Suprapubic skin (tissue), 4 donors: ENCODE measurements at regions not wholly inside any gene's neighbourhood (a gene's known extent, or its start where the extent isn't known, plus 50 kb on each side); places are given as distances from the start of the nearest gene placed in this dataset.

ENCODE experiments used
- DNase-seq, 2 donors: peaks; one replicate each; pipeline ENCODE4 v3.0.0-alpha.2; 2019; ENCODE audit warnings: low spot score in 2 of 2
- H3K27ac ChIP-seq: fragments of 200-600 bp; sonication (generic); one replicate; pipeline ENCODE4 v1.5.1; 2019
- H3K27me3 ChIP-seq: fragments of 200-600 bp; sonication (generic); one replicate; pipeline ENCODE4 v1.5.1; 2019
- H3K36me3 ChIP-seq: fragments of 200-600 bp; sonication (generic); one replicate; pipeline ENCODE4 v1.5.1; 2019
- H3K4me1 ChIP-seq: fragments of 200-600 bp; sonication (generic); one replicate; pipeline ENCODE4 v1.5.1; 2019
- H3K4me3 ChIP-seq: fragments of 200-600 bp; sonication (generic); one replicate; pipeline ENCODE4 v1.5.1; 2019; ENCODE audit warnings: mild to moderate bottlenecking
- H3K9me3 ChIP-seq: fragments of 200-600 bp; sonication (generic); one replicate; pipeline ENCODE4 v1.5.1; 2019
- EP300 ChIP-seq: sonication (generic); formaldehyde crosslinking; IDR thresholded peaks from one replicate; pipeline ENCODE4 v1.6.1; 2017; ENCODE audit warnings: antibody characterized with exemption
- POLR2A ChIP-seq, 2 donors: fragments of 450-650 bp; IDR thresholded peaks; one replicate each; pipeline ENCODE4 v1.6.1; 2017; ENCODE audit warnings: antibody characterized with exemption in 2 of 2, mild to moderate bottlenecking in 2 of 2, moderate library complexity in 2 of 2
- POLR2AphosphoS5 ChIP-seq, 3 donors: sonication (generic); formaldehyde crosslinking; IDR thresholded peaks; one replicate each; pipeline ENCODE4 v1.6.1; 2017; ENCODE audit warnings: antibody characterized with exemption in 3 of 3
- WGBS: methylation state at CpG from one replicate; pipeline ENCODE4 v1.1.5; 2018; 5-methylcytosine and 5-hydroxymethylcytosine counted together
- TF ChIP-seq, protein P1 (sequence below), 2 donors: fragments of 200-600 bp in 1 of 2; fragments of 450-650 bp in 1 of 2; sonication (generic) in 1 of 2; IDR thresholded peaks; one replicate each; pipeline ENCODE4 v1.5.1; 2016 to 2019; ENCODE audit warnings: antibody characterized with exemption in 2 of 2, mild to moderate bottlenecking in 1 of 2, moderate library complexity in 1 of 2

DNA sequence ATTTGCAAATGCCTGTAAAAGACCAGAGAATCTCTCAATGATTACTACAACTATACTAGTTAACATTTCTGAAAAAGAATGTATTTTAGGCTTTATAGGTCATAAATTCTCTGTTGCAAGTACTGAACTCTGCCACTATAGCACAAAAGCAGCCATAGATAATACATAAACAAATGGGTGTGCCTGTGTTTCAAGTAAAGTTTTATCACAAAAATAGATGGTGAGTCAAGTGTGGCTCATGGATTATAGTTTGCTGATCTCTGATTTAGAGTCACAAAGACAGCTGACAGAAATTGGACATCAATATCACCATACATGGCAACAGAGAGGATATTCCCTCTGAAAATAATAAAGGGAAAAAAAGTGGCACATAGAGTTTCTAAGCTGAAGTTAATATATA, 68.1 kb downstream of the FSCB start:
- Histone ChIP-seq H3K4me3 (no peak overlapping the region), H3K27ac (no peak overlapping the region), H3K4me1 (no peaks in the 10 kb centered on the region), H3K36me3 (no peaks in the 10 kb centered on the region), H3K9me3 (no peaks in the 10 kb centered on the region), H3K27me3 (no peaks in the 10 kb centered on the region)
- no peak for DNase-seq
- TF ChIP-seq POLR2A (IDR thresholded peaks at IDR 0.05) (no peak), EP300 (no peak), POLR2AphosphoS5 (IDR thresholded peaks at IDR 0.05) (no peak)
- TF ChIP-seq, protein P1, sequence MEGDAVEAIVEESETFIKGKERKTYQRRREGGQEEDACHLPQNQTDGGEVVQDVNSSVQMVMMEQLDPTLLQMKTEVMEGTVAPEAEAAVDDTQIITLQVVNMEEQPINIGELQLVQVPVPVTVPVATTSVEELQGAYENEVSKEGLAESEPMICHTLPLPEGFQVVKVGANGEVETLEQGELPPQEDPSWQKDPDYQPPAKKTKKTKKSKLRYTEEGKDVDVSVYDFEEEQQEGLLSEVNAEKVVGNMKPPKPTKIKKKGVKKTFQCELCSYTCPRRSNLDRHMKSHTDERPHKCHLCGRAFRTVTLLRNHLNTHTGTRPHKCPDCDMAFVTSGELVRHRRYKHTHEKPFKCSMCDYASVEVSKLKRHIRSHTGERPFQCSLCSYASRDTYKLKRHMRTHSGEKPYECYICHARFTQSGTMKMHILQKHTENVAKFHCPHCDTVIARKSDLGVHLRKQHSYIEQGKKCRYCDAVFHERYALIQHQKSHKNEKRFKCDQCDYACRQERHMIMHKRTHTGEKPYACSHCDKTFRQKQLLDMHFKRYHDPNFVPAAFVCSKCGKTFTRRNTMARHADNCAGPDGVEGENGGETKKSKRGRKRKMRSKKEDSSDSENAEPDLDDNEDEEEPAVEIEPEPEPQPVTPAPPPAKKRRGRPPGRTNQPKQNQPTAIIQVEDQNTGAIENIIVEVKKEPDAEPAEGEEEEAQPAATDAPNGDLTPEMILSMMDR (IDR thresholded peaks at IDR 0.05): no peak

DNA sequence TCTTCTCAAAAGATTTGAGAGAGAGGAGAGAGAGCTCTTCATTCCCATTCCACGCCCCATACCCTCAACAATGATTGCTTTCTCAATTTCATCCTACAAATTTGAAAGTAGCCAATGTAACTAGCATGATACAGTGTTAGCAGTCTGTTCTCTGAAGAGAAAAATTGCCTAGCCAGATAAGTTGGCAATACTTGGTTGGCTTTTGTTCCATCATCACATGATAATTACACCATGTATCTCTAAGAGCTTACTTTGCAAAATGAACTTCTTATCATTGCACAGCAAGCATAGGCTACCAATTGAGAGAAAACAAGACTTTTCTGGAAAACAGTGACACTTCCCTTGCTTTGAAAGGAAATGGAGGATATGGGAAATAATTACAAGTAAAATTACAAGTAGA, 68.9 kb downstream of the FSCB start:
- TF ChIP-seq EP300: no peak
- TF ChIP-seq, protein P1 (IDR thresholded peaks at IDR 0.05): no peak
- no peak for TF ChIP-seq POLR2AphosphoS5 (IDR thresholded peaks at IDR 0.05)
- TF ChIP-seq POLR2A (IDR thresholded peaks at IDR 0.05): no peak
- H3K36me3 ChIP-seq: no peaks in the 10 kb centered on the region
- no peaks in the 10 kb centered on the region for H3K4me1 ChIP-seq
- H3K9me3 ChIP-seq: no peaks in the 10 kb centered on the region
- H3K27me3 ChIP-seq: no peaks in the 10 kb centered on the region
- DNase-seq: no peak
- WGBS: 74% methylated on average over 1 of the region's 1 CpG
- H3K27ac ChIP-seq: no peak overlapping the region
- no peak overlapping the region for H3K4me3 ChIP-seq

DNA sequence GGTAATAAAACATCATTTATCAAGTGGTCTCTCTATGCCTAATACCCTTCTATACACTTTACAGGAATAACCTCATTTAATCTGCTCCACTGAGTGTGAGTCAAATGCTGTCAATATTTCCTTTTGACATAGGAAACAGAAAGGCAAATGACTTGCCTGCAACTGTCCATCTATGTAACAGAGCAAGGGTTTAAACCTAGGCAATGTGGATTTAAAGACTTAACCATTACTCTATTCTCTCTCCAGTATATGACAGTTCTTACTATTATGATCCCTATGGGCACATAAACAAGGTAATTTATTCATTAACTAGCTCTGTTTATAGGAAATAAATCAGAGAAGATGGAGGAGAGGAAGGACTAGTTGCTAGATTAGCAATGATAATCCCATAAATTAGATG, 70.6 kb downstream of the FSCB start:
- Histone ChIP-seq H3K4me1 (no peaks in the 10 kb centered on the region), H3K27ac (no peak overlapping the region), H3K36me3 (no peaks in the 10 kb centered on the region), H3K9me3 (no peaks in the 10 kb centered on the region), H3K4me3 (no peak overlapping the region), H3K27me3 (no peaks in the 10 kb centered on the region)
- TF ChIP-seq POLR2A (IDR thresholded peaks at IDR 0.05) (no peak), POLR2AphosphoS5 (IDR thresholded peaks at IDR 0.05) (no peak), EP300 (no peak)
- TF ChIP-seq, protein P1 (IDR thresholded peaks at IDR 0.05): no peak
- no peak for DNase-seq

DNA sequence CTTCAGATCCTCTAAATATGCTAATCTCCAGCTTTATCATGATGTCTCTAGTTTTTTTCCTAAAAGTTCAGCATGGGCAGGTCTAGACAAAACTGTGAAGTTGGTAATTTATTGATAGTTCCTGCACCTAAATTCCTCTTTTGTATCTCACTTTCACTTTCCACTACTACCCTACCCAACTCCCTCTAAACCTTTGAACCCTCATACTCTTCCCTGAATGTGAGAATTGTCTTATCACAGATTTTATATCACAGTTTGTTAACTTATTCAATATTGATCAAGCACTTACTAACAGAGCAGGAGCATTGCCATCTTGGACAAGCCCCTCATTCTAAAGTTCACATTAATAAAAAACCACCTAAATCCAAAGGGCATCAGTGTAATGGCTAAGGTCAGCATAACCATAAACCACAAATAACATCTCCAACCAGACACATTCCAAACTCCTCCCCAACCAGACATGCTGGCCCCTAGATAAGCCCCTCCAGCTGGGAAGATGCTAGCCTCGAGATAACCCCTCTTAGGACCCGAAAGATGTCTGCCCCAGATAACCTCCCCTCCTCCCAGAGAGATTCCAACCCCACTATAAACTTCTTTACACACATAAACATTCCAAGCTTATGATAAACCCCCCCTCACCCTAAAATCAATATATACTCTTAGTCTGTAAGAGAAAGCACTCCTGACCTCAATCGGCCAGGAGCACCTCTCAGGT, 78.7 kb downstream of the FSCB start:
- Histone ChIP-seq H3K4me3 (no peak overlapping the region), H3K27ac (no peak overlapping the region), H3K4me1 (no peaks in the 10 kb centered on the region), H3K27me3 (no peaks in the 10 kb centered on the region), H3K9me3 (peaks cover 5% of the 10 kb centered on the region), H3K36me3 (no peaks in the 10 kb centered on the region)
- 77% methylated on average over 3 of the region's 3 CpGs for WGBS
- TF ChIP-seq EP300 (no peak), POLR2AphosphoS5 (IDR thresholded peaks at IDR 0.05) (no peak), POLR2A (IDR thresholded peaks at IDR 0.05) (no peak)
- TF ChIP-seq, protein P1 (IDR thresholded peaks at IDR 0.05): no peak
- DNase-seq: no peak

DNA sequence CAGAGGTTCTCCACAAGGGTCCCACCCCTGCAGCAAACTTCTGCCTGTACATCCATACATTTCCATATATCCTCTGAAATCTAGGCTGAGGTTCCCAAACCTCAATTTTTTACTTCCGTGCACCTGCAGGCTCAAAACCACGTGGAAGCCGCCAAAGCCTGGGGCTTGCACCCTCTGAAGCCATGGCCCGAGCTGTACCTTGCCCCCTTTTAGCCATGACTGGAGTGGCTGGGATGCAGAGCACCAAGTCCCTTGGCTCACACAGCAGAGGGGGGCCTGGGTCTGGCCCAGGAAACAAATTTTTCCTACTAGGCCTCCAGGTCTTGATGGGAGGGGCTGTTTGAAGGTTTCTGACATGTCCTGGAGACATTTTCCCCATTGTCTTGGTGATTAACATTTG, 84.4 kb downstream of the FSCB start:
- Histone ChIP-seq H3K4me3 (no peak overlapping the region), H3K27me3 (no peaks in the 10 kb centered on the region), H3K27ac (no peak overlapping the region), H3K9me3 (peaks cover 5% of the 10 kb centered on the region), H3K4me1 (no peaks in the 10 kb centered on the region), H3K36me3 (no peaks in the 10 kb centered on the region)
- no peak for DNase-seq
- 90% methylated on average over 4 of the region's 4 CpGs for WGBS
- TF ChIP-seq, protein P1 (IDR thresholded peaks at IDR 0.05): no peak
- TF ChIP-seq POLR2AphosphoS5 (IDR thresholded peaks at IDR 0.05) (no peak), POLR2A (IDR thresholded peaks at IDR 0.05) (no peak), EP300 (no peak)
